DMS153 treated with DMSO at 0.1 percent for 48 hours (cell line): ENCODE measurements at regions not wholly inside any gene's neighbourhood (a gene's known extent, or its start where the extent isn't known, plus 50 kb on each side); places are given as distances from the start of the nearest gene placed in this dataset.
"Not testable (repeated sequence)": the region's sequence is repeated elsewhere in the genome, so short reads cannot be mapped to it uniquely, and the experiment has no call there.

ENCODE experiments used
- DNase-seq: peaks from one replicate; lab custom pipeline; 2025; ENCODE audit not compliant: unreplicated experiment; lab: John Stamatoyannopoulos, UW

DNA sequence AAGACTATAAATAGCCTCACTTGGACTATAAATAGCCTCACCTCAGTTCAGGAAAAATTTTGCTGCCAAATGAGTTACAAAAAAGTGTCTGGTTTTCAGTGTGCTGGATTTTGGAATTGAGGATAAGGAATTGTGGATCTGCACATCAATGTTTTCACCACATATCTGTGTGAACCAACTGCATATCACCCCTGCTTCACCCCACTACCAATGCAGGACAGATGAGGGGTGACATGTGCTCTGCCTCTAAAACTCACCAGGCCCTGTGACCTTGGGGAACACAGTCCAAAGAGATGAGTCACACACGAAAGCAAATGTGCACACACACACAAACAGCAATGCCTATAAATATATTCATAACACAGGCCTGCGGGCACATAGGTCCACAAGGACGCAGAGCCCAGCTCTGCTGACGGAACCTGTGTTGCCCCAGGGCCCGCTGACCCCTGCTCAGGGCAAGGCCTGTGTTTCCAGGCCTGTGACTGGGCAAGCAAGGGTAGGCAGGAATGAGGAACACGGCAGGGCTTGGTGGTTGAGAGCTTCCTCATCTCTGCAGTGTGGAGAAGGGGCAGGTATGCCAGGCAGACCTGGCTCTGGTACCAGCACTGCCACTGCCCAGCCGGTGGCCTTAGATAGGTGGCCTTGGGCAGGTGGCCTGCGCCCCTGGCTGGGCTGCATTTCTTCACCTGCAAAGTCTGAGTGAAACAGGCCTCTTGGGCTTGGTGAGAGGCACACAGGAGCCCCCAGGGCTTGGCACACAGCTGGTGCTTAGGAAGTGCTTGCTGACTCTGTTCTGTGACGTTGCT is 82.4 kb downstream of the ARL6IP4 start:
- DNase-seq: no peak

- no peak for DNase-seq
These were observed 81.1 kb downstream of the ARL6IP4 start for GRCh38 chr12:123061441-123062205.

DNA sequence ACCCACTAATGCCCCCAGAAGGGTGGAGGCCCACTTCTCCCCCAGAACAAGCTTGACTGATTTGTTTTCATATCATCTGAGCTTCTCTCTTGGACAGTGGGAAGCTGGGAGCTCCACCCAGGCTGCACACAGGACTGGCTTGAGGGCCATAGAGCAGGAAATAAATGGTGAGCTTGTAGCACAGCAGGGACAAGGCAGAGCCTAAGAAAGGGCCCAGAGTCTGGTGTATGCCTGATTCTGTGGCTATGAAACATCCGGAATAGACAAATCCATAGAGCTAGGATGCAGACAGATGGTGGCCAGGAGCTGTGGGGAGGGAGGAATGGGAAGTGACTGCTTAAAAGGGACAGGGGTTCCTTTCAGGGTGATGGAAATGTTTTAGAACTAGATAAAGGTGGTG is 79.0 kb downstream of the ARL6IP4 start:
- no peak for DNase-seq

- no peak for DNase-seq
These were observed 78.5 kb downstream of the ARL6IP4 start for GRCh38 chr12:123058980-123059379.

DNA sequence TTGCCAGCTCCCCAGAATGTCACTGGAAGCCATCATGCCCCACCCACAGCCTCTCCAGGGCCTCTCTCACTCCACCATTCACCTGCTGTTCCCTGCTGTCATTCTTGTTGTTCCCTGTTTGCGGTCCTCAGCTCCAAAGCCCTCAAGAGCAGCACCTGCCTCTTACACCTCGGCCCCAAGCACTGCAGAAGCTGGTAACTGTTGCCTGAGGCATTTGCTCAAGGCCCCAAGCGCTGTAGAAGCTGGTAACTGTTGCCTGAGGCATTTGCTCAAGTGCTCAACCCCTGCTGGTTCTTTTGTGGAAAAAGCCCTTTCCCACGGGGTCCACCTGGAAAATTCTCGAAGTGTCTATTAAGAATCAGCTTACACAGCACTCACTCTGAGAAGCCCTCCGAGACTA is 78.0 kb downstream of the ARL6IP4 start:
- DNase-seq: peak; percentile 62

DNA sequence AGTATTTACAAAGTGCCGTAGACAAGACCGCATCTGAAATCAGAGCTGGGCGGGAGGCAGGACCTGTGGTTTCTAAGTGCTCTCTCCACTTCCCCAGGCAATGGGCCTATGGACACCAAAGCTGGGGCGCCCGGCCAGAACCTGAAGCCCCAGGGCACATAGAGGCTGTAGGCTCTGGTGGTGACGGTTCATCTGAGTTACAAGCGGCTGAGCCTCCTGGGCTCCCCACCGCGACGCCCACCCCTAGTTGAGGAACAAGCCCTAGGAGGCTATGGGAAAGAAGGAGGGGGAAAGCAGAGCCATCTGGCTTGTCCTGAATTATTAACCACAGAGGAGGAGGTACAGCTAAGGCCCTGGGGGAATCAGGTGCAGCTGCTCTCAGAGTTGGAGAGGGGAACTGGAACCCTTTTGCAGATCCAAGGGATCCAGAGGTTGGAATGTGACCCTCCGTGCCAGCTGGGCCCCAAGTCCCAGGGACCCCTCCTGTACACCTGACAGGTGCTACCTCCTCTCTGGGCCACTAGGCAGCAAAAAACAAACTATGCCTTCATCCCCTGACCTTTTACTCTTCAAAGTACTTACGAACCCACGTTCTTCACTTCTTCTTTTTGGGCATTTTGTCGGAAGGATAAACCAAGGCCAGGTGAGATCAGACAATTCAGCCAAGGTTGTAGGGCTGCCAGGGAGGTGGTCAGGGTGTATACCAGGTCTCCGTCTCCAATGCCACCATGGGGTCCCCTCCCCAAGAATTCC is 77.2 kb downstream of the ARL6IP4 start:
- no peak for DNase-seq

DNA sequence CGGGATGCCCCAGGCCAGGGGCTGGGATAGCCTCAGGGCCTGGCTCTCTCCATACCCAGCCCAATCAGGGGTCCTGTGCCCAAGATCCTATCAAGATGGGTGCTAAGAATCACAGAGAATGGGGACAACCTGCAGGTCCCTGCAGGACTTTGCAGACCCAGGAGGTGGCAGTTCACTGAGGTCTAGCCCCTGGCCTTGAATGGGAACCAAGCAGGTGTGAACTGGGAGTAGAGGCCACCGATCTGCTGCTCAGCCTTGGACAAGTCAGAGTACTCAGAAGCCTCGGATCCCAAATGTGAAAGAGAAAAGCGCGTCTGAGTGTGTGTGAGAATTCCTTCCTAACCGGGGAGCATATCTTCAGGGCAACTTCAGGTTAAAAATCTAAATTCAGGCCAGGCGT is 76.2 kb downstream of the ARL6IP4 start:
- DNase-seq: no peak

DNA sequence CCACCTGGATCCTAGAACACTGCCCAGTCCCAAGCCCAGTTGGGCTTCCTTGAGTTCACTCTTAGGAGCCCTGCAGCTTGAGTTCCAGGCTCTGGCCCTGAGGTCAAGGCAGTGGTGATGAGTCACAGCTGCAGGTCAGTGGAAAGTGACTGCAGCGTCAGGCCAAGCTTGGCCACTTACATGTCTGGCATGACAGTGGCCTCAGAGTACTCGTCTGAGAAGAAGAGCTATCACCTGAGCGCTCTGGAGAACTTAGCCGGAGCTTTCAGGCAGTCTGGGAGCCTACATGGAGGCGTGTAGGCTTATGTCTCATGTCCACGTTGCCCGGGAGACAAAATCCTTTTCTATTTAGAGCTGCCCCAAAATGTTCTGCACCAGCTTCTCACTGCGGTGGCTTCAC is 75.6 kb downstream of the ARL6IP4 start:
- DNase-seq: no peak

- DNase-seq: no peak
These were observed 74.8 kb downstream of the ARL6IP4 start for GRCh38 chr12:123055281-123055766.

DNA sequence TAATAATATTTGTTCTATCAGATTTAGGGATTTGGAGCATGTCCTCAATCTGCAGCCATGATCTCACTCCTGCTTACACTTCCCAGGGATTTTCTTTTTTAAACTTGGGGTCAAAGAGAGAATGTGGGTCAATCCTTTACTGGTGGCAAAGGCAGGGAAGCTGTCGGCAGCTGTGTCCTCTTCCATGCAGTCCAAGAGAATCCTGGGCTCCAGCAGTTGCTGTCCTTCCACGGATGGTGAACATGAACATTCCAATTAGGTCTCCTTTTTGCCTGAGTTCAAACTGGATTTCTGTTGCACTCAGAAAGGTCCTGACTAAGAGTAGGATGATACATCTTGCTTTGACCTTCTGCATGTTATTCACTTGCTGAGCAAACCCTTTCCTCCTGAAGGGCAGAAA is 73.9 kb downstream of the ARL6IP4 start:
- no peak for DNase-seq

GRCh38 chr12:123051556-123051955 is 71.1 kb downstream of the ARL6IP4 start:
- no peak for DNase-seq

DNA sequence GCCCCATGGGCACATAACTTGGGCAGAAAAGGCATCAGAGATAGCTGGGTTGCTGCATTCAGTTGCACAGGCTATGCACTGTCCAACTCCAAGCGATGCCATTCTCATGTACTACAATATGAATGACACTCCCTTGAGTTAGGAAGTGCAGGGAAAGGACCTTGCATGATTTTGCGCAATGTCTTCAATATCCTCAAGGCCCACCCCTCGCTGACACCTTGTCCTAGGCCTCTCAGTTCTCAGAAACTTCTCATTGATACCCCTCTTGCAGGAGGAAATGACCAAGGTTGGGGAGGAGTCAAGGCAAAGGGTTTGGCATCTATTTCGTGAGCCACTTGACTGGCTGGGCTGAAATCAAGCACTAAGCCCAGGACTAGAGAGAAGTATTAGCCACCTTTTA is 70.4 kb downstream of the ARL6IP4 start:
- no peak for DNase-seq

- DNase-seq: no peak
These were observed 69.9 kb downstream of the ARL6IP4 start for GRCh38 chr12:123050331-123050831.

- no peak for DNase-seq
These were observed 69.1 kb downstream of the ARL6IP4 start for GRCh38 chr12:123049398-123050240.

- DNase-seq: not testable (repeated sequence)
These were observed 67.4 kb downstream of the ARL6IP4 start for GRCh38 chr12:123047892-123048291.

DNA sequence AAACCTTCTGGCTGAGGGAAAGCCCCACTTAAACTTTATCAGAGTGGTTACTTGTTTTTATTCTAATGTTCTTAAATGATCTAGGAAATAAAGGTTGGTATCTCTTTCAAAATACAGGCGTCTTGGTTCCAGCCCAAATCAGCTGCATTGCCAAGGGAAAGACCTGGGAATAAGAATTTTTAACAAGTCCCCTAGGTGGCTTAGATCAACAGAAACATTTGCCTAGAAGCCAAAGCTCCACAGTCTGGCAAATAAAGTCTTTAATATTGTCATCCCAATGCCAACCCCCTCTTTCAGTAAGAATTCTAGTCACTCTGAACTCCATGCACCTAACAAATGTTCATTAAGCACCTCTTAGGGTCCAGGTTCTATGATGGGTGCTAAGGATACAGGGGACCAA is 66.8 kb downstream of the ARL6IP4 start:
- no peak for DNase-seq

DNA sequence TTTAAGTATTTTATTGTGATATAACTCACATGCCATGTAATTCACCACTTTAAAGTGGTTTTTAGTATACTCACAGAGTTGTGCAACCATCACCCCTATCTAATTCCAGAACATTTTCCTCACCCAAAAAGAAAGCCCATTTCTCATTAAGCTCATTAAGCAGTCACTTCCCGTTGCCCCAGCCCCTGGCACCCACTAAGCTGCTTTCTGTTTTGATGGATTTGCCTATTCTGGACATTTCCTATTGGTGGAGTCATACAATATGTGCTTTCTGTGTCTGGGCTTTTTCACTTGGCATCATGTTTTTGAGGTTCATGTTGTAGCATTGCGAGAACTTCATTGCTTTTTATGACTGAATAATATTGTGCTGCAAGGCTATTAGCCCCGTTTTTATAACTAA is 66.0 kb downstream of the ARL6IP4 start:
- no peak for DNase-seq

DNA sequence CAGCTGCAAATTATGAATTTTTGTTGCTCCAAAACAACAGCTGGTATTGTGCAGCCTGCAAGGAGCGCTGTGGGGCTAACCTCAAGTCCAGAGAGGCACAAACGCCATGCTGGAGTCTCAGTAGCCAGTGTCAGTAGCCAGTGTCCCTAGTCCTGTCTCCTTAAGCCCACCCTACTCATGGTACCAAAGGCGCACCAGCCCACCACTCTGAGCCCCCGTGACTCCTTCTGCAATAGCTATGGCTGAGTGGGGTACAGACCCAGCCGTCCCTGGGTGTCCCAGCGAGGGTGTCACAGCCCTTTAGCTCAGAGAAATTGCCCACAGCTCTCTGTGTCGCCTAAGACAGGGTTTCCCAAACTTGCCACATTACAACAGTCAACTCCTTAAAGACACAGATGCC is 65.2 kb downstream of the ARL6IP4 start:
- no peak for DNase-seq

DNA sequence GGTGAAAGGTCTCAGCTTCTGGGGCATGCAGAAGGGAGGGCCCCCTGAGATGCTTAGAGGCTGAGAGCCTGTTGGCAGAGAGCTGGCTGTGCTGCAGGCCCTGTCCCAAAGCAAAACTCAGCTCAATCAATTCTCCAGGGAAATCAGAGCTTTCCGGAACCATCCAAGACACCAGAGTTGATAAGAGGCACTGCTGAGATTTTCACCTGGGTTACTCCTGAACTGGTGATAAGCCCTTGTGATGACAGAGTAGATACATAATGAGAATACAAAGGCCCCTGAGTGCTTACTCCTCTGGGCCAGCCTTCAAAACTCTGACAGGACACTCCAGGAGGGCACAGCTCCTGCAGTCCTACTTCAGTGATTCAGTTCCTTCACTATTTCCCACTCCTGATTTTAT is 63.9 kb downstream of the ARL6IP4 start:
- no peak for DNase-seq

DNA sequence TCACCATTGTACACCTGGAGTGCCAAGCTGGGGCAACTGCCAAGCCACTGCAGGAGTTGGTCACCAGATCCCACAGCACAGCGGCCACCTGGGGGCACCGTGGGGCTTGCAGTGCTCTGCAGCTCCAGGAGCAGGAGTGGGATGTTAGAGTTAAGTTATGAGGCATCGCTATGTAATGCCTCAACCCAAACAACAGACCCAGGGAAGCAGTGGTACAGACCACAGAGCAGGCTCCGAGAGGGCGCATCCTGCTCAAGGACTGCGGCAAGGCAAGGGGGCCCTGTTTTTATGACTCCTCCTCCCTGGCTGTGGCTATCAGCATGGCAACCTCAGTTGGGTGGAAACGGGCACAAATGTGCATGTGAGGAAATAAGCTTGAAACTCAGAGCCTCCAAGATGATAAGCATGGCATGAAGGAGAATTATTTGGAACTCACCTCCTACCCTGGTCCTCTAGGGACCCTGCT is 63.1 kb downstream of the ARL6IP4 start:
- no peak for DNase-seq
